IPS-18a (cell line): ENCODE measurements at regions not wholly inside any gene's neighbourhood (a gene's known extent, or its start where the extent isn't known, plus 50 kb on each side); places are given as distances from the start of the nearest gene placed in this dataset.
"Not testable (repeated sequence)": the region's sequence is repeated elsewhere in the genome, so short reads cannot be mapped to it uniquely, and the experiment has no call there.

Experiments
- H3K27ac ChIP-seq: one replicate; pipeline ENCODE4 v1.5.1; 2013; ENCODE audit warnings: low read length
- H3K27me3 ChIP-seq: one replicate; pipeline ENCODE4 v1.6.1; 2013; ENCODE audit warnings: mild to moderate bottlenecking, low read length; ENCODE audit not compliant: control insufficient read depth, insufficient read depth
- H3K36me3 ChIP-seq: one replicate; pipeline ENCODE4 v1.6.1; 2013; ENCODE audit warnings: low read depth, low read length; ENCODE audit not compliant: control insufficient read depth
- H3K4me1 ChIP-seq: one replicate; pipeline ENCODE4 v1.6.1; 2013; ENCODE audit warnings: low read depth, low read length; ENCODE audit not compliant: control insufficient read depth
- H3K4me3 ChIP-seq: one replicate; pipeline ENCODE4 v1.5.1; 2013; ENCODE audit warnings: low read length
- H3K9ac ChIP-seq: one replicate; pipeline ENCODE4 v1.6.1; 2013; ENCODE audit warnings: mild to moderate bottlenecking, low read length, moderate library complexity
- H3K9me3 ChIP-seq: one replicate; pipeline ENCODE4 v1.6.1; 2013; ENCODE audit warnings: low read depth, low read length; ENCODE audit not compliant: control insufficient read depth

- H3K4me3 ChIP-seq = no peak overlapping the region
Observed at GRCh38 chr7:124177891-124178290, 145.0 kb upstream of the TMEM229A start.

GRCh38 chr7:124171812-124172211, 138.9 kb upstream of the TMEM229A start:
- not testable (repeated sequence) for H3K4me1 ChIP-seq, H3K9me3 ChIP-seq, H3K36me3 ChIP-seq, H3K27me3 ChIP-seq, H3K27ac ChIP-seq, H3K9ac ChIP-seq, H3K4me3 ChIP-seq

More at GRCh38 chr7:124177891-124178290, 145.0 kb upstream of the TMEM229A start:
- Histone ChIP-seq H3K9ac (no peak overlapping the region), H3K9me3 (no peaks in the 10 kb centered on the region), H3K4me1 (no peaks in the 10 kb centered on the region), H3K27me3 (no peaks in the 10 kb centered on the region), H3K36me3 (no peaks in the 10 kb centered on the region), H3K27ac (no peak overlapping the region)

- H3K27ac ChIP-seq = no peak overlapping the region
- H3K36me3 ChIP-seq = no peaks in the 10 kb centered on the region
- no peaks in the 10 kb centered on the region for H3K4me1 ChIP-seq
- no peaks in the 10 kb centered on the region for H3K27me3 ChIP-seq
- H3K9me3 ChIP-seq = no peaks in the 10 kb centered on the region
- H3K9ac ChIP-seq = no peak overlapping the region
- H3K4me3 ChIP-seq = no peak overlapping the region
Observed at GRCh38 chr7:124171068-124171467, 138.2 kb upstream of the TMEM229A start.

- Histone ChIP-seq H3K4me1 (no peaks in the 10 kb centered on the region), H3K9me3 (no peaks in the 10 kb centered on the region), H3K9ac (no peak overlapping the region), H3K27ac (no peak overlapping the region), H3K36me3 (no peaks in the 10 kb centered on the region), H3K27me3 (no peaks in the 10 kb centered on the region), H3K4me3 (no peak overlapping the region)
Observed at GRCh38 chr7:124168616-124169015, 135.7 kb upstream of the TMEM229A start.

GRCh38 chr7:124162667-124163066, 129.8 kb upstream of the TMEM229A start:
- no peak overlapping the region for H3K4me3 ChIP-seq
- no peaks in the 10 kb centered on the region for H3K4me1 ChIP-seq
- H3K9ac ChIP-seq = no peak overlapping the region

GRCh38 chr7:124155432-124156022, 122.7 kb upstream of the TMEM229A start:
- Histone ChIP-seq H3K27ac (no peak overlapping the region), H3K36me3 (no peaks in the 10 kb centered on the region), H3K4me1 (no peaks in the 10 kb centered on the region), H3K4me3 (no peak overlapping the region), H3K9ac (no peak overlapping the region), H3K27me3 (no peaks in the 10 kb centered on the region), H3K9me3 (no peaks in the 10 kb centered on the region)

More at GRCh38 chr7:124162667-124163066, 129.8 kb upstream of the TMEM229A start:
- H3K36me3 ChIP-seq = no peaks in the 10 kb centered on the region
- H3K9me3 ChIP-seq = no peaks in the 10 kb centered on the region
- H3K27ac ChIP-seq = no peak overlapping the region
- no peaks in the 10 kb centered on the region for H3K27me3 ChIP-seq

- no peaks in the 10 kb centered on the region for H3K36me3 ChIP-seq
- no peak overlapping the region for H3K9ac ChIP-seq
- no peaks in the 10 kb centered on the region for H3K4me1 ChIP-seq
- H3K27ac ChIP-seq = no peak overlapping the region
- no peaks in the 10 kb centered on the region for H3K9me3 ChIP-seq
- no peak overlapping the region for H3K4me3 ChIP-seq
- no peaks in the 10 kb centered on the region for H3K27me3 ChIP-seq
Observed at GRCh38 chr7:124152859-124153692, 120.2 kb upstream of the TMEM229A start.

GRCh38 chr7:124137664-124138063, 104.8 kb upstream of the TMEM229A start:
- Histone ChIP-seq H3K36me3 (no peaks in the 10 kb centered on the region), H3K9ac (no peak overlapping the region), H3K9me3 (no peaks in the 10 kb centered on the region), H3K27me3 (no peaks in the 10 kb centered on the region), H3K4me3 (no peak overlapping the region), H3K4me1 (no peaks in the 10 kb centered on the region), H3K27ac (no peak overlapping the region)

GRCh38 chr7:124124201-124124600, 91.3 kb upstream of the TMEM229A start:
- H3K27me3 ChIP-seq = no peaks in the 10 kb centered on the region
- no peaks in the 10 kb centered on the region for H3K4me1 ChIP-seq
- no peak overlapping the region for H3K9ac ChIP-seq
- no peak overlapping the region for H3K4me3 ChIP-seq
- H3K27ac ChIP-seq = no peak overlapping the region
- H3K9me3 ChIP-seq = no peaks in the 10 kb centered on the region
- no peaks in the 10 kb centered on the region for H3K36me3 ChIP-seq

- Histone ChIP-seq H3K9ac (no peak overlapping the region), H3K27me3 (no peaks in the 10 kb centered on the region), H3K4me1 (no peaks in the 10 kb centered on the region), H3K27ac (no peak overlapping the region), H3K9me3 (no peaks in the 10 kb centered on the region), H3K4me3 (no peak overlapping the region), H3K36me3 (no peaks in the 10 kb centered on the region)
Observed at GRCh38 chr7:124120911-124121310, 88.0 kb upstream of the TMEM229A start.

GRCh38 chr7:124113045-124113444, 80.2 kb upstream of the TMEM229A start:
- H3K4me3 ChIP-seq = no peak overlapping the region

GRCh38 chr7:124106575-124106974, 73.7 kb upstream of the TMEM229A start:
- no peaks in the 10 kb centered on the region for H3K9me3 ChIP-seq

More at GRCh38 chr7:124113045-124113444, 80.2 kb upstream of the TMEM229A start:
- no peaks in the 10 kb centered on the region for H3K27me3 ChIP-seq
- peaks cover 11% of the 10 kb centered on the region for H3K4me1 ChIP-seq
- H3K9ac ChIP-seq = no peak overlapping the region
- no peaks in the 10 kb centered on the region for H3K36me3 ChIP-seq
- no peak overlapping the region for H3K27ac ChIP-seq
- no peaks in the 10 kb centered on the region for H3K9me3 ChIP-seq

More at GRCh38 chr7:124106575-124106974, 73.7 kb upstream of the TMEM229A start:
- Histone ChIP-seq H3K4me3 (no peak overlapping the region), H3K27ac (no peak overlapping the region), H3K27me3 (no peaks in the 10 kb centered on the region), H3K36me3 (no peaks in the 10 kb centered on the region), H3K4me1 (no peaks in the 10 kb centered on the region), H3K9ac (no peak overlapping the region)
